ENCODE measurements at regions not wholly inside any gene's neighbourhood (a gene's known extent, or its start where the extent isn't known, plus 50 kb on each side); places are given as distances from the start of the nearest gene placed in this dataset.

DNA sequence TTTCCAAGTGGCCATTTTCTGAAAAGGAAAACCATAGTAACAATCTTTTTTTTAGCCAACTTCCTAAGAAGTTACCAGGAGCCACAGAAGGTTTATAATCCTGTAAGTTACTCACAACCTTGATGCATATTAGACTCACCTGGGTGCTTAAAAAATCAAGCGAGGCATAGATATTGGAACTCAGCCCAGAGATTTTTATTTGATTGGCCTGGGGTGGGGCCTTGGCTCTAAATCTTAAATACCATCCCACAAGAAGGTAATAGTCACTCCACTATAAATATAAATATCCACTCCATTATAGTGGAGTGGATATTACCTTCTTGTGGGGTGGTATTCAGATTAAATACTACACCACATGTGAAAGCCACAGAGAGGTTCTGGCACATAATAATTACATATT, 429.6 kb downstream of the RFC3 start:
- no peak for DNase-seq (ENCODE audit: low spot score)

- no peak for DNase-seq (ENCODE audit: low spot score)
Observed at GRCh38 chr13:34249546-34250039, 431.6 kb downstream of the RFC3 start.

DNA sequence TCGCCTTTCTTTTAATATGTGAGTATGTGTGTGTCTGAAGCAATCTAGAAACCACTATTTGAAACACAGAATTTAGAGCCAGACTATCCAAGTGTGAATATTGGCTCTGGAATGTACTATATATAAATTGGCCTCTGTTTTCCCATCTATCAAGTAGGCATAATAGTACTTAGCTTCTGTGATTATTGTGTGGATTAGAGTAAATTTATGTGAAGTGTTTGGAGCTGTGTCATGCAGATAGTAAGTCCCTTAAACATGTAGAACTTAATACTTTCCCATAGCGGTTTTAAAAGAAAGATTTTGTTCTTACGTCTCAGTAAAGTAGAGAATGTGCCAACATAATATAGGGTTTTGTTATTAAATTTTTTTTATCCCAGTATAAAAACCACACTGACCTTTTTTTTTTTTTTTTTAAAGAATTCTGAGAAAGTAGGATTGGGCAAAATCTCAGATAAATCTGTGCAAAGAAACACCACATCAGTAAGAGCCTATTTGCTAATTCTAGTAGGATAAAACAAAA, 432.3 kb downstream of the RFC3 start:
- DNase-seq (ENCODE audit: low spot score), result no peak

DNA sequence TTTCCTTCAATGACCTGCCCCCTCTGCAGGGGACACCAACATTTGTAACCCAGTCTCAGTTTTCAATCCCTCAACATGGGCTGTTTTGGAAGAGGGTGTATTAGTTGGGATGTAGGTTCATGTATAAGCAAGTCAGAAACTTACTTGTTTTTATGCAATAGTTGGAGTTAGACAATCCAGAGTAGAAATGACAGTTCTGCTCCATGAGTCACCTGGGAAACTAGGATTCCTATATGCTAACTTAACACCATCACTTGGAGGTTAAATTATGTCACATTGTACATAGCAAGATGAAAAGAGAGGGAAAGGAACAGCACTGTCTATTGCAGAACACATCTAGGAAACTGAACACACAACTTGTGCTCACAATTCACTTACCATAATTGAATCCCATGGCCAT, 436.4 kb downstream of the RFC3 start:
- no peak for DNase-seq (ENCODE audit: low spot score)

DNA sequence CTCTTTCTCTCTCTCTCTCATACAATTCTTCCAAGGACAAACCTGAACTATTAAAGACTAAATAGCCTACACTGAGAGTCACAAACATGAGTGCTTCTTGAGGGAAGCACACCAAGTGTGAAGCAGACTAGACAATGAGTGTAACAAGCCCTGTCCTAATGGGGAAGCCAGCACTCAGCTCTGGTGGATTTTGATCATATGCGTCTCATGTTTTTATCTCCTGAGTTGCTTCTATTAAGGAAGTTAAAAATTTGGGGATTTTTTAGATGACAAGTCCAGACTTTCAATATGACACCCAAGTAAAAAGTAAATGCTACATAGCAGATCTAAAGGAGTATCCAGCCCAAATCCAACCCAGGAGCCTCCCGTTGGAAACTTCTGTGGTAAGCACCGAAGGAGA, 437.8 kb downstream of the RFC3 start:
- no peak for DNase-seq (ENCODE audit: low spot score)

GRCh38 chr13:34256236-34256635, 438.3 kb downstream of the RFC3 start:
- no peak for DNase-seq (ENCODE audit: low spot score)

DNA sequence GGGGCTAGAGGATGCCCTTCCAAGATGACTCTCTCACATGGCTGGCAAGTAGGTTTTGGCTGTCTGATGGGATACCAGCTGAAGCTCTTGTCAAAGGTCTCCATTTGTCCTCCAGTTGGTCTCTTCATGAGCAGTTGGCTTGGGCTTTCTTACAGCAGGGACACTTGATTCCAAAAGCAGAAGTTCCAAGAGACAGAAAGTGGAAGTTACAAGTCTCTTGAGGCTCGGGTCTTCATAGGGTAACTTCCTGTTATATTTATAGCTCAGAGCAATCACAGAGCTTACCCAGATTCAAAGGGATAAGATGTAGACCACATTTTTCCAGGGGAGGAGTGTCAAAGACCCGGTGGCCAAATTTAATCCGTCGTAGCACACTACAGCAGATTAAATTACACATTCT, 440.0 kb downstream of the RFC3 start:
- DNase-seq (ENCODE audit: low spot score), result no peak

DNA sequence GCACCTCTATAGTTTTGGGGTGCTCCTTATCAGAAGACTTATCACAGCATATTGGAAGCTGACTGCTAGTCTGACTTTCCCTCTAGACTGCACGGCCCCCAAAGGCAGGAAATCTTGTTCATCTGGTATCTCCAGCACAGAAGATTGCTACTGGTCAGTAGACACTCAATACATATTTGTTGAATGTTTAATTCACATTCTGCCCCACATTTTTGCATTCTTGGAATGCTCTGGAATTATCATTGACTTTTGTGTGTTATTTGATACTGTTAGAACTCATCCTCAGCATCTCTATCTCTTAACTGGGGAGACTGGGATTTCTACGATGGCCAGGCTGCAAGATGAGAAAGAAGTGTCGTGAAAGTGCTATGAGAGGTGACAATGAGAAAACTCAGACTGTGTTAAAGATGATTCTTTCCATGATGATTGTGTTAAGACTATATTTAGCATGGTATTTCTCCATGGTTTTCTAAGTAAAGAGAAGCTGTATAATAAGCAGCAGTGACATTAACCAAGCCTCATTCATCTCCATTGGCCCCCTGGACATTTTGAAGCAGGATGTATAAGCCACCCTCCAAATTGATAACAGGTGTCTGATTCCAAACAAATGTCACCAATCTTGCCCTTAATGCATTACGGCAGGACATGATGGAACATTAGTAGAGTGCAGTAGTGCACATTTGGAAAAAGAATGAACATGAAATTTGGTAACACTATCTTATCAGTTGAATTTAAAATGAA, 440.9 kb downstream of the RFC3 start:
- DNase-seq (ENCODE audit: low spot score), result no peak

DNA sequence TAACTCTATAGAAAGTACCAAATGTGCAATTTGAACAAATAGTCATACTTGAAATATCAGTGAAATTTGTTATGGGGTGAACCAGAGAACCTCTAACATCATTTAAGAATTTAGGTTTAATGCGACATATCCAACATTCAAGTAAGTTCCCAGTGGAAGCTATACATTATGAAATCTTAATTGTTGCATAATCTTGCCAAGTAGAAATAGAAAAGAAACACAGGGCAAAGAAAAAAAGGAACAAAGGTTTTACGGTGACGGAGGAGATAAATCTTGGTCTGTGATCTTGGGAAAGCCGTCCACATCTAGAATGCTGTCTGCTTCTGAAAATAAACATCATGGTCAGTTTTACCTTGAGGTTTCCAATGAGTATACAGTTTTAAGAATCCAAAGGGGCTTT, 445.7 kb downstream of the RFC3 start:
- no peak for DNase-seq (ENCODE audit: low spot score)

DNA sequence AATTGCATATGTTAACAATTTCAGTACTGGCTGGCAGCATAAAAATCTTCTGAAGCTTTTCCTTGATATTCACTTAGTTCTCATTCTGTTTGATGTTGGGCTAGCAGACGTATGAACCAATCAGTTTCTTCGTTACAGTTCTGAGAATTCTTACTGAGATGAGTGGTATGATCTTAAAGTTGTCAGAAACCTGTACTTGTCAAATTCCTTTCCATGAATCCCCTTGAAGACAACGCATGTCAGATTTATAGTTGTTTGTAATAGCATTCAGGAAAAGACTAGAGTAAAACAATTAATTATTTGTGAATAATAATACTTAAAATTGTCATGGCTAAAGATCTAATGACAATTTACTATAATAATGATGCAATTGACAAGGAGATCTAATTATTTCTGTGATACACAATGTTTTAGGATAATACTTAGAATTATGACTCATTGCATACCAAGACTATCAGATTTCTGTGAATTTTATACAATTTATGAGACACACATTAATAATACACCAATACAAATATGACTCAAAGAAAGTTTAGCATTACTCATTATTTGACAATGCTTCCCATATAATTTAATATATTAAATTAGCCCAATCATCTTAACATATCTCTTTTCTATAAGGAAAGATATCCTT, 447.2 kb downstream of the RFC3 start:
- DNase-seq (ENCODE audit: low spot score), result no peak

DNA sequence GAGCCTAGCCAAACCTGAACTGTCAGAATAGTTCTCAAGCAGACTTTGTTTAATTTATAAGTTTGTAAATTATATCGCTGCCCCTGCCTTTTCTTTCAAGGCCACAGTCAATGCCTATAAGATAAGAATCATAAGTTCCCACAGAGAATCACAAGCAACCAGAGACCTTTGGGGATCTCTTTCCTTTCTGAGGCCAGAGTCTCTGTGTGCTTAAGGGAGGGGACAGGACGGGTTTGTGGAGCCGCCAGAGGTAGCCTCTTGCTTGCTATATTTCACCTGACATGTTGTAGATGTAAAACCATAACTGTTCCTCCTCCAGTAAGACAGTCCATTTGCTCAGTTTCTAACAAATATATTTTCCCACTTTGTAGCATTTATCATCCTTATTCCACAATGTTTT, 458.8 kb downstream of the RFC3 start:
- DNase-seq (ENCODE audit: low spot score), result no peak

DNA sequence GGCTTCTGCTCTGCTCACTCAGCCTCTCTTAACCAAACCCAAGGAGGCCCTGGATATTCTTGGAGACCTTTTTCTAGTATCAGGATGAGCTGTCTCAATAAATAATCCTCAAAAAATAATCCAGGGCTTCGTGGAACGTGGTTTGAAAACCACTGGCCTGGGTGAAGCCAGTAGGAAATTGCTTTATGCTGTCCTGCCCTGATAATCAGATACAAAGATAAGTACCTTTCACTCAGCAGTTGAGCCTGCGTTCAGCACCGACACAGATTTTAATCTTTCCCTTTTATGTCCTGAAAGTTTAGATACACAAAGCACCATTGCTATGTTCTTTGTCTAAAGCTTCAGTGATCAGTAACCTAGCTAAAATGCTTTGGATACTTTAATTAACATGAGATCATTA, 460.0 kb downstream of the RFC3 start:
- no peak for DNase-seq (ENCODE audit: low spot score)

DNA sequence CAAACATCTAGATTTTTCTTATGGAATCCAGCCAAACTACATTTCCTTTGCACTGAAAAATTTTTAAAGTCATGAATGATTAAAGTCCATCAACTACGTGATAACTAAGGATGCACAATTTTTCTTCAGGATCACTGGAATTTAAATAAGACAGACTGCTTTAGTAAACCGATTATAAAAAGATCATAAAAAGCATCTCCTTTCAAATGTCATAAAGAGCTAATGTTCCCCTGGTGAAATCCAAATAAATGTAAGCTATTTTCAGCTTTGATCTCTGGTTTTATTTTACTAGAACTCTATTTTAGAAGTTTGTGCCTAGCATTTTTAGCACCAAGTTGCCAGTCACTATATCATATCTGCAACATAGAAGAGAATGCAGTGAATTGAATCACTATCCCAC, 460.8 kb downstream of the RFC3 start:
- DNase-seq (ENCODE audit: low spot score), result no peak

DNA sequence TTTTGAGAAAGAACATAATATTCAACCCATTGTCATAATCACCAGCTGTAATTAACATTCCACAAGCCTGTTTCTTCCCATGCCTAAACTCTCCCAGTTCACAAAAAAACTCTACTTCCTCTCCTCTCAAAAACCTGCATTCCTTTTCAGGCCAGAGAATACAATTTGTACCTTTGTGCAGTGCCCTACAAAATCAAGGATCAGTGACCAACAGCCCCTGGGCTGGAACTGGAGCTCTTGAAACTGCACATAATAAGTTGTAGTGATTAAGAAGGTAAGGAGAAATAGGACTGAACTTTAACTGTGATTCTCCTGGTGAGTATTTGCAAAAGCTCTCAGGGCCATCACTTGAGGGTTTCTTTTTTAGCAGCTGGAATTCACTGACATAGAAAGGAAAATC, 472.7 kb downstream of the RFC3 start:
- DNase-seq (ENCODE audit: low spot score), result no peak

GRCh38 chr13:34294483-34295129, 476.7 kb downstream of the RFC3 start:
- no peak for DNase-seq (ENCODE audit: low spot score)

DNA sequence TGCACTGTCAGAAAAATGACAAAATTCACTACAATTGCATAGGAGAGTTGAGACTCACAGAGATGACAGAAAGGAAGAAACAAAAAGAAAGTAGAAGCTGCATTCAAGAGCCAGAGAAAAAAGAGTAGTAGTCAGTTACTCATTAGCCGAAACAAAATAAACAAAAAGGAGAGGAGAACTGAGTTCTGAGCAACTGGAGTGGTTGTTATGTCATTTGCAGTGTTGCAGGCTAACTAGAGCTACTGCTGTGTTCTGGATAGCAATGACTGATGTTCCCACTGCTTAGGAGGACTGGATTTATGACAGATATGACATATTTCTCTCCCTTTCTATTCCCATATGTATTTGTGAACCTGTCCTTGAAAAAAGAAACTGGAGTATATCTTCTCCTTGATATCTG, 482.6 kb downstream of the RFC3 start:
- DNase-seq (ENCODE audit: low spot score), result no peak

GRCh38 chr13:34302596-34302995, 484.6 kb downstream of the RFC3 start:
- DNase-seq (ENCODE audit: low spot score), result no peak

DNA sequence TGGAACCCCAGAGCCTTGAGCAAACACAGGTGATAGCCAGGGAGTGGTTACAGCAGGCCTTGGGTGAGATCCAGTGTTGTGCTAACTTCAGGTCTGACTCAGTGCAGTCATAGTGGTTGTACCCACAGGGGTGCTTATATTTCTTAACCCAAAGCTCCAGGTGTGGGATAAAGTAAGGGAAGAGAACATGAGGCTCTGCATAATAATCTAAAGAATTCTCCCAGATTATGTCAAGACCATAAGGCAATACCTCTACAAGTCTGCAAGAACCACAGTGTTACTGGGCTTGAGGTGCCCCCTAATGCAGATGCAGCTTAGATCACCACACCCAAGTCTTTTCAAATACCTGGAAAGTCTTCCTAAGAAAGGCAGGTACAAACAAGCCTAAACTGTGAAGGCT, 485.4 kb downstream of the RFC3 start:
- DNase-seq (ENCODE audit: low spot score), result no peak

DNA sequence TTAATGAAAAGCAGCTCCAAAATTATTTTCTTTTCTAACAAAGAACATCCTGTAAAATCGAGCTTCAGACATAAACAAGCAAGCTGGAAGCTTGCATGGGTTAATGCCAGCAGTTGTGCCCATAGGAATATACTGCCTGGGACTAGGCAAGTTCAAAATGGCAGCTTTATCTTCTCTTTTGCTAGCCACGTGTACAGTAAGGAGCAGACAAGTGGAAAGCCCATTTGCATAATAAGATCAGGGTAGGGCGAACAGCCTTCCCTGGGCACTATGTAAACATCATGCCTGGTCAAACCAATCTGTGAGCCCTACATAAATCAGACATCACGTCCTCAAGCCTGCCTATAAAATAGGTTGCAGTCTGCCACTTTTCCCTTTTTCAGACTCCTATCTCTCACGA, 489.7 kb downstream of the RFC3 start:
- DNase-seq (ENCODE audit: low spot score), result no peak

- no peak for DNase-seq (ENCODE audit: low spot score)
Observed at GRCh38 chr13:34308725-34309124, 490.8 kb downstream of the RFC3 start.

DNA sequence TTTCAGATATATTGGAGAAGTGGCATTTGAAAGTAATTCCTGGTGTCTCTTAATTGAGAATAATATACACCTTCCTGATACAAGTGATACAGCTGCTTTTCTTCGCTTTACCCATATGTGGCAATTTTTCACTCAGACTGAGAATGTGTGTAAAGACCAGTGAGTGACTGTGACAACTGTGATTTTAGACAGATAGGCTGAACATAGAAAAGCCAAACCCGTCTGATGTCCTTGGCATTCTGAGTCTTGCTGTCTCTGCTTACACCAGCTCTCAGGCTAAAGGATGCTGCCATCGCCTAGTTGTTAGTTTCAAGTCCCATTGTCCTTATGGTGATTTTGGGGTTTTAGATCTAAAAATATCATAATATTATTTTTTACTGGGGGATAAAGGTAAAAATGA, 492.6 kb downstream of the RFC3 start:
- DNase-seq (ENCODE audit: low spot score), result no peak

DNA sequence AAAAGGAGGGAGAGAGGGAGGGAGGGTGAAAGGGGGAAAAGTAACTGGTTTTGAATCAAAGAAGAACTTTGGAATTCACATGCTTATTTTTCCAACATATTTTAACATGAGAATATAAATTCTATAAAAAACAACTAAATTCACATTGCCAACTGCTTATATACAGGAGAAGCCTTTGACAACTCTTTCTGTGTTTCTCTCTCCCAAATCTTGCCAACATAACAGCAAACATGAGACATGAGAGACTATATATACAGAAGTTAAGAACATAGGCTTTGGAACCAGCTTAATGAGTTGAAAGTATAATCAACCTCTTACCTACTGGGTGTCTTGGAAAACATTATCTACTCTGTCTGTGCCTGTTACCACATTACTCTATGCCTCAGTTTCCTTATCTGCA, 493.3 kb downstream of the RFC3 start:
- DNase-seq (ENCODE audit: low spot score), result no peak

DNA sequence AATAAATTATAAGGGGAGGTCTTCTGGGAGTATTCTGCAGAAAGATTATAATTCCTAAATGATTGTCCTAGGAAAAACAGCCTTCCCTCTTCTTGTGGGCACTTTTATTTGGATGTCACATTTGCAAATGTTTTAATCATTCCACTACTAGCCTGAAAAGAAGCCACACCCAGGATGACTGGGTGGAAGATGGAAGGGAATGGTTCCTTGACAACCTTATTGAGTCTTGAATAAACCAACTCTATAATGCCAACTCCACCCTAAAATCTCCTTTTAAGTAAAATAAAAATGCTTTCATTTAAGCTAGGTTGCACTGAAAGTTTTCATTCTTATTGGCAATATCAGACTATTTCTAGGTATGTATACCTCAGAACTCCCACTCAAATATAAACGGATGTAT, 494.6 kb downstream of the RFC3 start:
- DNase-seq (ENCODE audit: low spot score), result no peak
